Astrocyte (in vitro differentiated cells and primary cell): ENCODE measurements at regions not wholly inside any gene's neighbourhood (a gene's known extent, or its start where the extent isn't known, plus 50 kb on each side); places are given as distances from the start of the nearest gene placed in this dataset.
A peak's percentile ranks its signal among the peaks of the same experiment; 100 is the strongest.

Experiments
- DNase-seq: peaks from one replicate; pipeline ENCODE4 v3.0.0-alpha.2; 2010; ENCODE audit warnings: low read depth
- FAIRE-seq: peaks from 2 replicates; lab custom pipeline; 2011; peaks lifted over from hg19 to GRCh38; lab: Jason Lieb, UNC
- H2AFZ ChIP-seq: 2 replicates; pipeline ENCODE4 v1.6.0; 2012; ENCODE audit warnings: low read depth, low read length, inconsistent platforms
- H3K27ac ChIP-seq: 2 replicates; pipeline ENCODE4 v1.5.1; 2011; ENCODE audit warnings: low read depth, low read length, inconsistent platforms
- H3K27me3 ChIP-seq: 2 replicates; pipeline ENCODE4 v1.6.0; 2011; ENCODE audit warnings: low read length, inconsistent platforms; ENCODE audit not compliant: insufficient read depth
- H3K36me3 ChIP-seq: 2 replicates; pipeline ENCODE4 v1.5.1; 2011; ENCODE audit warnings: low read length, inconsistent platforms; ENCODE audit not compliant: insufficient read depth
- H3K4me1 ChIP-seq: 2 replicates; pipeline ENCODE4 v1.5.1; 2011; ENCODE audit warnings: low read length, inconsistent platforms; ENCODE audit not compliant: insufficient read depth
- H3K4me2 ChIP-seq: 2 replicates; pipeline ENCODE4 v1.6.0; 2012; ENCODE audit warnings: low read length, inconsistent platforms
- H3K4me3 ChIP-seq: 2 replicates; pipeline ENCODE4 v1.5.1; 2011; ENCODE audit warnings: low read depth, mild to moderate bottlenecking, low read length, inconsistent platforms; ENCODE audit not compliant: insufficient read depth
- H3K79me2 ChIP-seq: 2 replicates; pipeline ENCODE4 v1.6.0; 2012; ENCODE audit warnings: mild to moderate bottlenecking, low read length, inconsistent platforms; ENCODE audit not compliant: insufficient read depth
- H3K9ac ChIP-seq: 2 replicates; pipeline ENCODE4 v1.6.0; 2012; ENCODE audit warnings: mild to moderate bottlenecking, low read length, inconsistent platforms
- H3K9me3 ChIP-seq: 2 replicates; pipeline ENCODE4 v1.5.1; 2012; ENCODE audit warnings: low read depth, mild to moderate bottlenecking, low read length, inconsistent platforms; ENCODE audit not compliant: insufficient read depth
- H4K20me1 ChIP-seq: 2 replicates; pipeline ENCODE4 v1.6.0; 2012; ENCODE audit warnings: low read length, inconsistent platforms; ENCODE audit not compliant: insufficient read depth
- H3K27ac Mint-ChIP-seq: one replicate; pipeline ENCODE4 v1.8.0; 2021; ENCODE audit warnings: mild to moderate bottlenecking, mixed read lengths; ENCODE audit not compliant: unreplicated experiment
- H3K27me3 Mint-ChIP-seq: one replicate; pipeline ENCODE4 v1.8.0; 2021; ENCODE audit warnings: low read depth, mixed read lengths; ENCODE audit not compliant: unreplicated experiment
- H3K36me3 Mint-ChIP-seq: one replicate; pipeline ENCODE4 v1.8.0; 2021; ENCODE audit warnings: low read depth, mixed read lengths; ENCODE audit not compliant: unreplicated experiment
- H3K4me1 Mint-ChIP-seq: one replicate; pipeline ENCODE4 v1.8.0; 2021; ENCODE audit warnings: low read depth, mixed read lengths; ENCODE audit not compliant: unreplicated experiment
- H3K4me3 Mint-ChIP-seq: one replicate; pipeline ENCODE4 v1.8.0; 2021; ENCODE audit warnings: mild to moderate bottlenecking, moderate library complexity, mixed read lengths; ENCODE audit not compliant: unreplicated experiment
- H3K9me3 Mint-ChIP-seq: one replicate; pipeline ENCODE4 v1.8.0; 2021; ENCODE audit warnings: mild to moderate bottlenecking, mixed read lengths; ENCODE audit not compliant: unreplicated experiment
- CTCF ChIP-seq: IDR thresholded peaks from 2 replicates; pipeline ENCODE4 v1.5.1; 2011; ENCODE audit warnings: low read depth, mild to moderate bottlenecking, inconsistent platforms, low read length, moderate library complexity; ENCODE audit not compliant: insufficient read depth
- EZH2 ChIP-seq: IDR thresholded peaks from 2 replicates; pipeline ENCODE4 v1.6.1; 2012; ENCODE audit warnings: mild to moderate bottlenecking, low read length, inconsistent platforms; ENCODE audit not compliant: insufficient read depth

- Histone ChIP-seq H3K9ac (no peak overlapping the region), H3K36me3 (no peaks in the 10 kb centered on the region), H3K79me2 (no peaks in the 10 kb centered on the region), H3K27ac (no peak overlapping the region), H3K4me1 (peaks cover 11% of the 10 kb centered on the region), H3K27me3 (no peaks in the 10 kb centered on the region), H2AFZ (no peak overlapping the region), H4K20me1 (no peaks in the 10 kb centered on the region), H3K9me3 (no peaks in the 10 kb centered on the region), H3K4me2 (no peak overlapping the region), H3K4me3 (no peak overlapping the region)
- Mint-ChIP-seq H3K4me3 (no peak overlapping the region), H3K27me3 (peaks cover 6% of the 10 kb centered on the region), H3K4me1 (peaks cover 26% of the 10 kb centered on the region), H3K27ac (no peak overlapping the region), H3K9me3 (no peaks in the 10 kb centered on the region), H3K36me3 (no peaks in the 10 kb centered on the region)
- TF ChIP-seq CTCF (no peak), EZH2 (no peak)
- FAIRE-seq = no peak
- no peak for DNase-seq
Measured at GRCh38 chr11:31877083-31877482, 66.0 kb upstream of the PAX6 start.

GRCh38 chr11:31875866-31876560 is 64.9 kb upstream of the PAX6 start:
- H3K27ac Mint-ChIP-seq = peak overlapping the region; percentile 83
- H3K4me1 Mint-ChIP-seq = peaks cover 22% of the 10 kb centered on the region
- peaks cover 16% of the 10 kb centered on the region for H3K4me1 ChIP-seq
- H3K9me3 Mint-ChIP-seq = no peaks in the 10 kb centered on the region
- no peak overlapping the region for H2AFZ ChIP-seq
- TF ChIP-seq CTCF (no peak), EZH2 (no peak)
- H3K27ac ChIP-seq = no peak overlapping the region
- H3K9me3 ChIP-seq = no peaks in the 10 kb centered on the region
- H3K4me3 ChIP-seq = no peak overlapping the region
- H4K20me1 ChIP-seq = no peaks in the 10 kb centered on the region
- H3K36me3 ChIP-seq = no peaks in the 10 kb centered on the region
- no peak overlapping the region for H3K4me3 Mint-ChIP-seq
- DNase-seq (peak; percentile 37), FAIRE-seq (no peak)
- no peaks in the 10 kb centered on the region for H3K27me3 ChIP-seq
- peak overlapping the region; percentile 34 for H3K4me2 ChIP-seq
- no peaks in the 10 kb centered on the region for H3K36me3 Mint-ChIP-seq
- H3K27me3 Mint-ChIP-seq = peaks cover 9% of the 10 kb centered on the region
- H3K79me2 ChIP-seq = no peaks in the 10 kb centered on the region
- no peak overlapping the region for H3K9ac ChIP-seq

- no peak for DNase-seq
- Histone ChIP-seq H3K9me3 (no peaks in the 10 kb centered on the region), H3K27me3 (no peaks in the 10 kb centered on the region), H3K4me3 (no peak overlapping the region), H3K36me3 (no peaks in the 10 kb centered on the region), H3K27ac (no peak overlapping the region), H3K9ac (no peak overlapping the region), H2AFZ (no peak overlapping the region), H3K4me2 (no peak overlapping the region), H3K4me1 (peaks cover 20% of the 10 kb centered on the region), H4K20me1 (no peaks in the 10 kb centered on the region), H3K79me2 (no peaks in the 10 kb centered on the region)
- Mint-ChIP-seq H3K27ac (no peak overlapping the region), H3K4me1 (peaks cover 22% of the 10 kb centered on the region), H3K9me3 (no peaks in the 10 kb centered on the region), H3K27me3 (peaks cover 10% of the 10 kb centered on the region), H3K36me3 (no peaks in the 10 kb centered on the region), H3K4me3 (no peak overlapping the region)
- TF ChIP-seq CTCF = no peak
- no peak for TF ChIP-seq EZH2
- FAIRE-seq = no peak
Measured at GRCh38 chr11:31874631-31875191, 63.6 kb upstream of the PAX6 start.
